ENCODE measurements at regions not wholly inside any gene's neighbourhood (a gene's known extent, or its start where the extent isn't known, plus 50 kb on each side); places are given as distances from the start of the nearest gene placed in this dataset.

GRCh38 chr10:130805635-130806030, 505.9 kb downstream of the TCERG1L start:
- TF ChIP-seq, protein P1, sequence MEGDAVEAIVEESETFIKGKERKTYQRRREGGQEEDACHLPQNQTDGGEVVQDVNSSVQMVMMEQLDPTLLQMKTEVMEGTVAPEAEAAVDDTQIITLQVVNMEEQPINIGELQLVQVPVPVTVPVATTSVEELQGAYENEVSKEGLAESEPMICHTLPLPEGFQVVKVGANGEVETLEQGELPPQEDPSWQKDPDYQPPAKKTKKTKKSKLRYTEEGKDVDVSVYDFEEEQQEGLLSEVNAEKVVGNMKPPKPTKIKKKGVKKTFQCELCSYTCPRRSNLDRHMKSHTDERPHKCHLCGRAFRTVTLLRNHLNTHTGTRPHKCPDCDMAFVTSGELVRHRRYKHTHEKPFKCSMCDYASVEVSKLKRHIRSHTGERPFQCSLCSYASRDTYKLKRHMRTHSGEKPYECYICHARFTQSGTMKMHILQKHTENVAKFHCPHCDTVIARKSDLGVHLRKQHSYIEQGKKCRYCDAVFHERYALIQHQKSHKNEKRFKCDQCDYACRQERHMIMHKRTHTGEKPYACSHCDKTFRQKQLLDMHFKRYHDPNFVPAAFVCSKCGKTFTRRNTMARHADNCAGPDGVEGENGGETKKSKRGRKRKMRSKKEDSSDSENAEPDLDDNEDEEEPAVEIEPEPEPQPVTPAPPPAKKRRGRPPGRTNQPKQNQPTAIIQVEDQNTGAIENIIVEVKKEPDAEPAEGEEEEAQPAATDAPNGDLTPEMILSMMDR (IDR thresholded peaks at IDR 0.05): no peak
- no peak for TF ChIP-seq EP300 (IDR thresholded peaks at IDR 0.05)
- TF ChIP-seq POLR2AphosphoS5 (IDR thresholded peaks at IDR 0.05): no peak
